ENCODE measurements at regions not wholly inside any gene's neighbourhood (a gene's known extent, or its start where the extent isn't known, plus 50 kb on each side); places are given as distances from the start of the nearest gene placed in this dataset.

GRCh38 chr10:113292743-113293142, 260.1 kb upstream of the HABP2 start:
- H3K27ac ChIP-seq, result no peak overlapping the region
- ChIA-PET CTCF (interaction anchor here (0.5 to 0.6 kb wide), 2 partner anchors 420 to 513 kb away, joined by 3 to 4 read pairs; no protein-coding TSS in a partner anchor), POLR2A (ENCODE audit: low non-redundant PET) (no interaction called here)
- no peak for DNase-seq (ENCODE audit: low spot score)
- TF ChIP-seq CTCF (conservative IDR thresholded peaks at IDR 0.05; ENCODE audit: low read depth), result no peak

GRCh38 chr10:113293167-113293566, 259.7 kb upstream of the HABP2 start:
- CTCF ChIA-PET, result interaction anchor here (0.5 to 0.6 kb wide), 2 partner anchors 419 to 513 kb away, joined by 3 to 4 read pairs; no protein-coding TSS in a partner anchor
- no peak for DNase-seq (ENCODE audit: low spot score)
- no peak overlapping the region for H3K27ac ChIP-seq
- TF ChIP-seq CTCF (conservative IDR thresholded peaks at IDR 0.05; ENCODE audit: low read depth), result no peak
- POLR2A ChIA-PET (ENCODE audit: low non-redundant PET), result no interaction called here

- no peak for TF ChIP-seq CTCF (conservative IDR thresholded peaks at IDR 0.05; ENCODE audit: low read depth)
- CTCF ChIA-PET, result no interaction called here
Observed at GRCh38 chr10:113294868-113295267, 258.0 kb upstream of the HABP2 start.

GRCh38 chr10:113297226-113297625, 255.6 kb upstream of the HABP2 start:
- ChIA-PET POLR2A (ENCODE audit: low non-redundant PET) (no interaction called here), CTCF (interaction anchor here (0.6 kb wide), 1 partner anchor 20 kb away, joined by 3 read pairs; no protein-coding TSS in a partner anchor)
- DNase-seq (ENCODE audit: low spot score), result no peak
- TF ChIP-seq CTCF (conservative IDR thresholded peaks at IDR 0.05; ENCODE audit: low read depth), result no peak
- H3K27ac ChIP-seq, result no peak overlapping the region

More at GRCh38 chr10:113294868-113295267, 258.0 kb upstream of the HABP2 start:
- POLR2A ChIA-PET (ENCODE audit: low non-redundant PET), result no interaction called here
- no peak for DNase-seq (ENCODE audit: low spot score)
- no peak overlapping the region for H3K27ac ChIP-seq

GRCh38 chr10:113298616-113299015, 254.2 kb upstream of the HABP2 start:
- ChIA-PET POLR2A (ENCODE audit: low non-redundant PET) (no interaction called here), CTCF (interaction anchor here (0.8 kb wide), 1 partner anchor 21 kb away, joined by 3 read pairs; no protein-coding TSS in a partner anchor)
- no peak for TF ChIP-seq CTCF (conservative IDR thresholded peaks at IDR 0.05; ENCODE audit: low read depth)
- DNase-seq (ENCODE audit: low spot score), result no peak
- no peak overlapping the region for H3K27ac ChIP-seq

GRCh38 chr10:113300201-113300600, 252.7 kb upstream of the HABP2 start:
- H3K27ac ChIP-seq, result no peak overlapping the region
- no peak for TF ChIP-seq CTCF (conservative IDR thresholded peaks at IDR 0.05; ENCODE audit: low read depth)
- no peak for DNase-seq (ENCODE audit: low spot score)
- ChIA-PET POLR2A (ENCODE audit: low non-redundant PET) (no interaction called here), CTCF (no interaction called here)

- no peak overlapping the region for H3K27ac ChIP-seq
- ChIA-PET POLR2A (ENCODE audit: low non-redundant PET) (no interaction called here), CTCF (no interaction called here)
- DNase-seq (ENCODE audit: low spot score), result no peak
- no peak for TF ChIP-seq CTCF (conservative IDR thresholded peaks at IDR 0.05; ENCODE audit: low read depth)
Observed at GRCh38 chr10:113300617-113301016, 252.2 kb upstream of the HABP2 start.

Data from RWPE1 (cell line).